HS-27A (cell line): ENCODE measurements at regions not wholly inside any gene's neighbourhood (a gene's known extent, or its start where the extent isn't known, plus 50 kb on each side); places are given as distances from the start of the nearest gene placed in this dataset.

Experiments
- DNase-seq: peaks from one replicate; pipeline ENCODE4 v3.0.0-alpha.2; 2012; ENCODE audit warnings: low read depth, missing footprints

DNA sequence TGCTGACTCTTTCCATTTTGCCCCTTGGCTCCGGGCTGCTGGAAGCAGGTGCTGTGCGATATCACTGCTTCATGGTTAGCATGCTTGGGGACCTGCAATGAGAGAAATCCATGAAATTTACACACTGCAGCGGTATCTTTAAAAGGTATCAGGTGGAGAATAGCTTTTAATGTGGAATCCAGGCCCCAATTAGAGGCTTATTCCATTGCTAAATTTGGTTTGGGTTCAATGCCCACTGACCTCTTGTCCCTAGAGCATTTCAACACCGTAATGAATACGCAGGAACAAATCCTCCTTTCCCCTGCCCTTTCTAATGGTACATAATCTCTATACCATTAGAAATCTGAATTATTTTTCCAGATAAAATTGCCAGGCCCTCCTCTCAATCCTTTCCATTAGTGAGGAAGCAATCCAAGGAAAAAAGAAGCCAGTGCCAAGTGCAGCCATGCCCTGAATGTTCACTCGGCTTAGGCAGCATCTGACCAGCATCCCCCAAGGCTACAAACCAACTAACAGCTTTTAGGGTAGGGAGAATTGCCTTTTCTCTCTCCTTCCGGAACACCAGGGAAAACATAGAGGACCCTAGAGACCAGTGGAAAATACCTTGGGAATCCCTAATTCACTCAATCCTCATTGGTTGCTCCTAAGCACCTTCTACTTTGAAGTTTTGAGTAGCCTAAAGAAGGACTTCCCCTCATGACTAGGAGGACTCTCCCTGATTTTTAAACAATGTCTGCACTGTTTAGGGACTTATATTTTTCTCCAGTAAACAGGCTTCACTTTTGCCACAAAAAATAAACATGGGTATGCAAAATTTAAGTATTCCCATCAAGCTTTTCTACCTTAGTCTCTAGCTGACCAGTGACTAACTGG is 143.1 kb downstream of the QRSL1 start:
- no peak for DNase-seq

DNA sequence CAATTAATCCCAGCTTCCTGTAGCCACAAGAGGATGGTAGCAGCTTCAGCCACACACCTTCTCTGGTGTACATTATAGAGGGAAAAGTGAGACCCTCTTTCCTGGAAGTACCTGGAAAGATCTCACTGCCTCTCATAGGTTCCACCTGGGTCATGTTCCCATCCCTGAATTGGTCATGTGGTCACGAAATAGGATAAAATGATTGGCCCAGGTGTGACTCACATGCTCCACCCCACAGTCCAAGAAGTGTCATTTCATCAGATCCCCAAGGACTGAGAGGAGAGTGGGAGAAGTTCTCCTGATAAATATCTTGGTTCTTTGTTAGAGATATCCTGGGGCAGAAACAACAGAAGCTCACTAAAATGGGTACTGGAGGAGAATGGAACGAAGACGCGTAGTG is 142.4 kb downstream of the QRSL1 start:
- DNase-seq: no peak

DNA sequence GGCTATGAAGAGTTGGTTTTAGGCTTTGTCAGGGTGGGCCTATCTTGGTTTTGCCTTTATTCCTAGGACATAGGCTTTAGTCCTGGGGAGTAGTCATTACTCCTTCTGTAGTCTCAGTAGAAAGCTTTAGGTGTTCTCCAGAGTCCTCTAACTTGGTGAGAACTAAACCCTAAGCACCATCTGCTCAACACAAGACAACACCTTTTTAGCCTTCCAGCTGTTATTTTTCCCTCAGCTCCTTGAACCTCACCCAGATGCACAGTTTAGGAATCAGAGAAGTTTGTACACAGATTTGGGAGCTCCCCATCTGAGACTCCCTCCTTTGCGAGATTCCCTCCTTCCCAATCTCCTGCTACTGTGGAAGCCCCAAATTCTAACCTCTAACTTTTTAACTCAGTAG is 141.3 kb downstream of the QRSL1 start:
- DNase-seq: no peak

DNA sequence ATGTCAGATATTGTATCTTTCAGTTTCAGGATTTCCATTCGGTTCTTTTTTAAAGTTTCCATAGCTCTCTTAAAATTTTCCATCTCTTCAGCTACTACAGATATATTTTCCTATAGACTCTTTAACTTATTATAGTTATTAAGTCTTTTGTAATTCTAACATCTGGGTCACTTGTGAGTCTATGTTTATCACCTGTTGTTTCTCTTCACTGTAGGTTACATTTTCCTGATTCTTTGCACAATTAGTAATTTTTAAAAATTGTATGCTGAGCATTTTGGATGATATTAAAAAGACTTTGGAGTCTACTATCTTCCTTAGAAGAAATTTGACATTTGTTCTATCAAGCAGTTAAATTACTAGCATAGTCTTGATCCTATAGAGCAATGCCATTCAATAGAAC is 140.7 kb downstream of the QRSL1 start:
- DNase-seq: no peak

DNA sequence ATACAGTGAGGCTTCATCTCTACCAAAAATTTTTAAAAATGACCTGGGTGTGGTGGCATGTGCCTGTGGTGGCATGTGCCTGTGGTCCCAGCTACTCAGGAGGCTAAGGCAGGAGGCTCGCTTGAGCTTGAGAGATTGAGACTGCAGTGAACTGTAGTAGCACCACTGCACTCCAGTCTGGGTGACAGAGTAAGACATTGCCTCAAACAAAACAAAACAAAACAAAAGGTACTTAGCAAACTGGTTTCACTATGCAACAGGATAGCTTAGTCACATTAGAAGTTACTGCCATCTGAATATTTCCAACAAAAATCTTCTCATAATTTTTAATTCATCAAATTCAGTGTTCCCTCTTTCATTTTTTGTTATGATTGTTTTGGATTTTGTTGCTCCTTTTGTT is 137.9 kb downstream of the QRSL1 start:
- DNase-seq: no peak

DNA sequence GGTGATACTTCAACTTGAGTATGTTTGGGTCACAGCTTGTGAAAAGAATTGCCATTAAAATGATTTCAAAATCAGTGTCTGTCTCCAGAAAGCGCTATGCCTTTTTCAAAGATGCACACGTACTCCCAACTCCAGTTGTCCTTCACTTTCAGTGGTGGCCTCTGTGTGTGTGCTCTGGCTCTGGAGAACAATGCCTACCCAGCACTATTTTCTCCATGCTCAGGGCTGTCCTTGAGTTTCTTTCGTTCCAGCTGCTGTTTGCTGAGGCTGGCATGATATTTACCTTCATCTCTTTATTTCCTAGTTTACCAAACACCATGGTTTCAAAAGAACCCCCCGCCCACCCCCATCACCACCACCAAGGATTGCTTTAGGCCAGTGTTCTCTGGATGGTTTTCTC is 136.8 kb downstream of the QRSL1 start:
- no peak for DNase-seq

GRCh38 chr6:106765496-106765895 is 136.1 kb downstream of the QRSL1 start:
- no peak for DNase-seq

- DNase-seq: no peak
Observed at GRCh38 chr6:106764353-106764980, 135.1 kb downstream of the QRSL1 start.

GRCh38 chr6:106763361-106763760 is 134.0 kb downstream of the QRSL1 start:
- no peak for DNase-seq

GRCh38 chr6:106761160-106761559 is 131.8 kb downstream of the QRSL1 start:
- DNase-seq: no peak

DNA sequence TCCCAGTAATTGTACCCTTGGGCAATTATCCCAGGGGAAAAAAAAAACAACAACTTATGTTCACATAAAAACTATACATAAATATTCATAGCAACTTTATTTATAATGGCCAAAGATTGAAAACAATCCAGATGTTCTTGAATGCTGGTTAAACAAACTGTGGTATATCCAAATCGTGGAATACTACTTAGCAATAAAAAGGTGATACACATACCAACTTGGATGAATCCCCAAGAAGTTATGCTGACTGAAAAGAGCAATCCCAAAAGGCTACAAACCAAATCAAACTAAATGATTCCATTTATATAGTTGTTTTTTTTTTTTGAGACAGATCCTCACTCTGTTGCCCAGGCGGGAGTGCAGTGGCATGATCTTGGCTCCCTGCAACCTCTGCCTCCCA is 129.7 kb downstream of the QRSL1 start:
- DNase-seq: no peak

DNA sequence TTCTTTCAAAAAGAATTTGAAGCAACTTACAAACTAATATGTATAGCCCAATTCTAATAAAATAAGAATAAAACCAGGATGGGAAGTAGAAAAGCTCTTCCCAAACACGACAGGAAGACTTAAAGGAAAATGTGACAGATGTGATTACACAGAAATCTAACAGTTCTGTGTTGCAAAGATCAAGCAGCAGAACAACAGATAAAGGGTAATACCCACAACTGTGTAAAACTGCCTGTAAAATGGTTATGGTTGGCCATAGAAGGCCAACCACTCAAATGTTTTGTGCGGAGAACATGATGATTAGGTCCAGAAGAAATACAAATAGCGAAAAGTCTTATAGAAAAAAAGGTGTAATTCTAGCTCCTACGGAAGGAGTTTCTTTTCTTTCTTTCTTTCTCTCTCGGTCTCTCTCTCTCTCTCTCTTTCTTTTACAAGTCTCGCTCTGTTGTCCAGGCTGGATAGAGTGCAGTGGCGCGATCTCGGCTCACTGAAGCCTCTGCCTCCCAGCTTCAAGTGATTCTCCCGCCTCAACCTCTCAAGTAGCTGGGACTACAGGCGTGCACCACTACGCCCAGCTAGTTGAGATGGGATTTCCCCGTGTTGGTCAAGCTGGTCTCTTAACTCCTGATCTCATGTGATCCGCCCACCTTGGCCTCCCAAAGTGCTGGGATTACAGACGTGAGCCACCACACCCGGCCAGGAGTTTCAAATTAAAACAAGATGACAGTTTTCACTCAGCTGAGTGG is 128.5 kb downstream of the QRSL1 start:
- no peak for DNase-seq

DNA sequence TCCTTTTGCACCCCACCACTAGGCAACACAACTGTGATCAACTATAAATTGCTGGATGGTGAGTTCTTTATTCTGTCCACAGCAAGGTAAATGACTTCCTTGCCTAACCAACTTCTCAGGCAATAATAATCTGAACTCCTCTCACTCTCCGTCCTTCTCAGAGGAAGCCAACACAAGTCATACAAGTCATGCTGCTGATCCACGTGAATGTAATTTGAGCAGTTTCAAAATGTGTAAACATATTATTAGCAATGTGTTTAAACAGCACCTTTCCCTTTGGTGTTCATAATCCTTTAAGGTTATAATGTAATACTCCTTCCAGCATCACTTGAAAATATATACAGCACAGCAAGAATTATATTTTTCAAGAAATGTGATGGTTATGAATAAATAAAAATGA is 127.9 kb downstream of the QRSL1 start:
- no peak for DNase-seq

DNA sequence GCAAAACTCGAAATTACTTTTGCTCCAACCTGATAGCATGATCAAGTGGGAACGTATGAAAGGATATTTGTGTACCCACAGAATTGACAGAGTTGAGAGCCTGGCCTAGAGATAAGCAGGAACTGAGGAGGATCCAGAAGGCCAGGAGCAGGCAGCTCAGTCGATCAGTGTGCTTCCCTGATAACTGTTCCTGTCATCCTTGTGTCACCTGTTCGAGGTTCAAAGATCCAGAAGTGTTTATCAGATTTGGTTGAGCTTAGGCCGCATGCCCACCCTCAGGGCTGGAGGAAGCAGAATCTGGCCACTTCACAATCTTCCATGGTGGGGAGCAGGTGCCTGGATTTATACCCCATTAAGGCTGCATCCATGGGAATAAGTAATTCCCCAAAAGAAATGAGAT is 124.8 kb downstream of the QRSL1 start:
- DNase-seq: no peak

DNA sequence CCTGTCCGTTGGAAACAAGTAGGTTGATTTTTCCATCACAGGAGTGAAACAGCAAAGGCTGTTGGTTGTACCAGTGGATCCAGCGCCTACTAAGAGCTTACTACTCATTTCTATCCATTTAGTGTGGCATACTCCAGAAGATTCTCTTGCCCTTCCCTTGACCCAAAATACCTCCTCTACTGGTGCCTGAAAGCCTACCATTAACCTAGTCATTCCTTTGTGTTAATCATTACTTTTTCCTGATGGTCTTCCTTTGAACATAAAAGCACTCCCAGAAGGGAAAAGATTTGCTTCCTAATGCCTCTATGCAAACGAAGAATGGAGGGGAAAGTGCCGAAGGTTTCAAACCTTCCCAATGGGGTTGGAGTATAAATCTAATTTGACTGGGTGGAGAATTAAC is 123.3 kb downstream of the QRSL1 start:
- no peak for DNase-seq

DNA sequence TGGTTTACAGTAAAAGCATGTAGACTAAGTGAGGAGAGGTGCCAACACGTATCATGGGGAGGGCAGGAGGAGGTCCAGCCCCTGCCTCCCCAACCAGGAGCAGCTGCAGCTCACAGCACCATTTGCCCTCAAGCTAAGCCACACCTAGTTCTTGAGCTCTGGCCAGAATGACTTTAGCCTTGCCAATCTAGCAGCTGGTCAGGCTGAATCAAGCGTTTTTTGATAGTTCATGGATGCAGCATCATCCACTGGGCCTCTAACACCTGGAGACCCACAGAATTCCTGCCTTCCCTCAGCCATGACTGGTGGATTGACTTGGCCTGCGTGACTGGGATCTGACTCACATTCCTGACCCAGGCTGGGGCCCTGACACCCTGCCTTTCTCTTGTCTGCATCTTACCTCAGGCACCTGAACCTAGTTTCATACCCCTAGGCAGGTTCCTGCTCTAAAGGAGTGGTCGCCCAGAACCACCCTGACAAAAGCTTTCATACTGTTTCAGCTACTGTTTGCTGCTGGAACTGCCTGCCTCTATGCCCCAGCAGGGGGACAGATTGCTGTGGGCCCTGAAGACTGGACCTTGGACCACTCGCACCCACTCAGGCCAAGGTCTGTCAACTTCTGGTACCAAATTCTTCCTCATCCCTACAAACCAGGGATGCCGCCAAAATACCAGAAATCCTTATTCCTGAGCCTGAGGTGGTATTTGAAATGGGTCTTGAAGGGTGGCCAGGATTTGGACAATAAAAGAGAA is 122.3 kb downstream of the QRSL1 start:
- DNase-seq: no peak

- no peak for DNase-seq
Observed at GRCh38 chr6:106750946-106751345, 121.6 kb downstream of the QRSL1 start.

DNA sequence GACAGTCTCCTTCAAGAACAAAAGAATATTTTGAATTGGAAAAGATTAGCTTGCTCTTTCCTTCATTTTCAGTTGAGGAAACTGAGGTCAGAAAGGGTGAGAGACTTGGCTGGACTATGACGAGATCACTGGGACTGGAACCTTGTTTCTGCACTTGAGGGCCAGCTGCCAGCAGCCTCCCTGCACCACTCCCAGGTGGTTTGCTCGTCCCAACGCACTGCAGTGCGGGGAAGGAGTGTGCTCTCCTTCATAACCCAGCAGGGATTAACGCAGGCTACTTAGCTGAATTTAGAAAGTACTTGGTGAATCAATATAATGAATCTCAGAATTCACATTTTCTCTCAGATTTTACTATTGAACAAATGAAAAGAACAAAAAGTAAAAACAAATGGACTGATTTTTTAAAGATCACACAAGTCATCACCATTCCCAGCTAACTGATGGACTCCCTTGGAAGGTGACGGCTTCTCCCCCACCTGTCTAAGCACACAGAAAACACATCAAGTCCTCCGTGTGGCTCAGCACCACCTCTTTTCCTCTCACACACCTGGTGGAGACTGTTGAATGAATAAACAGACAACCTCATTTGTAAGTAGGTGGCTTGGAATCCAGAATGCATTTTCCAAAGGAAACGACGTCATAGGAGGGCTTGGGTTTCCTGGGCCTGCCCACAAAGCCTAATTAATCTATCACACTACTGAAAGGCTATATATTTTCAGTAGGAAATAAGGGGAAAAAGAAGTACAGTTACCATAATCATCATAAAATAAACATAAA is 121.0 kb downstream of the QRSL1 start:
- no peak for DNase-seq

DNA sequence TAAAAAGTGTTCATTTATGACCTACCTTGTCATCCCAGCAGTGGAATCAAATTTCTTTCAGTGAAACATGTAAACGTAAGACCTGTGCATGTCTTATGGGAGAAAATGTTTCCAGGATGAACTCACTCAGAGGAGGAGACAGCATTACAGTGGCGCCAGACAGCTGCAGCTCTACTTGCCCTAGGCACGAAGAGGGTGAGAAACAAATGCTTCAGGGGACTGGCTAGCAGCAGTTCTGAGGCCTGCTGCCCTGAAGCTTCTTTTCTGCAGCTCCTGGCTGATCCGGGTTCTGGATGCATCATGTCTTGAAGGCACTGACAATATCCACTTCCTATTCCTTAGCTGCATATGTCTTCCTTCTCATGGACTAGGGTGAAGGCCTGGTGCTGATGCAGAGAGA is 120.2 kb downstream of the QRSL1 start:
- no peak for DNase-seq

- no peak for DNase-seq
Observed at GRCh38 chr6:106748547-106749207, 119.3 kb downstream of the QRSL1 start.

- no peak for DNase-seq
Observed at GRCh38 chr6:106747139-106747538, 117.8 kb downstream of the QRSL1 start.
